RWPE2 (cell line): ENCODE measurements at regions not wholly inside any gene's neighbourhood (a gene's known extent, or its start where the extent isn't known, plus 50 kb on each side); places are given as distances from the start of the nearest gene placed in this dataset.

Source experiments
- ATAC-seq: fragments of 200-7000 bp; cut with Tn5 transposase; 3 replicates; pipeline ENCODE4 v1.9.1; 2021; ENCODE audit warnings: low read depth
- DNase-seq: peaks from one replicate; pipeline ENCODE4 v3.0.0-alpha.2; 2020; ENCODE audit warnings: low spot score
- H3K27ac ChIP-seq: fragments of 450-650 bp; 2 replicates; pipeline ENCODE4 v1.5.1; 2017; ENCODE audit warnings: mild to moderate bottlenecking; ENCODE audit not compliant: poor library complexity, severe bottlenecking
- H3K27me3 ChIP-seq: fragments of 250-450 bp; sonication (Bioruptor Pico); 2 replicates; pipeline ENCODE4 v1.5.1; 2021; ENCODE audit warnings: mild to moderate bottlenecking, moderate library complexity; ENCODE audit not compliant: insufficient read depth, poor library complexity, severe bottlenecking
- H3K36me3 ChIP-seq: fragments of 250-450 bp; sonication (Bioruptor Pico); 2 replicates; pipeline ENCODE4 v1.5.1; 2020; ENCODE audit warnings: low read depth, mild to moderate bottlenecking, moderate library complexity
- H3K4me1 ChIP-seq: fragments of 250-450 bp; sonication (Bioruptor Pico); 2 replicates; pipeline ENCODE4 v1.5.1; 2021; ENCODE audit warnings: mild to moderate bottlenecking, moderate library complexity; ENCODE audit not compliant: insufficient read depth, poor library complexity, severe bottlenecking
- H3K4me3 ChIP-seq: fragments of 250-450 bp; sonication (Bioruptor Pico); 2 replicates; pipeline ENCODE4 v1.5.1; 2021; ENCODE audit warnings: mild to moderate bottlenecking, moderate library complexity; ENCODE audit not compliant: severe bottlenecking
- H3K9me3 ChIP-seq: fragments of 250-450 bp; sonication (Bioruptor Pico); 2 replicates; pipeline ENCODE4 v1.5.1; 2021; ENCODE audit warnings: mild to moderate bottlenecking, moderate library complexity; ENCODE audit not compliant: severe bottlenecking
- CTCF ChIP-seq: fragments of 450-650 bp; IDR thresholded peaks from one replicate; pipeline ENCODE4 v1.5.1; 2017; ENCODE audit warnings: mild to moderate bottlenecking, moderate library complexity; ENCODE audit not compliant: poor library complexity, severe bottlenecking

DNA sequence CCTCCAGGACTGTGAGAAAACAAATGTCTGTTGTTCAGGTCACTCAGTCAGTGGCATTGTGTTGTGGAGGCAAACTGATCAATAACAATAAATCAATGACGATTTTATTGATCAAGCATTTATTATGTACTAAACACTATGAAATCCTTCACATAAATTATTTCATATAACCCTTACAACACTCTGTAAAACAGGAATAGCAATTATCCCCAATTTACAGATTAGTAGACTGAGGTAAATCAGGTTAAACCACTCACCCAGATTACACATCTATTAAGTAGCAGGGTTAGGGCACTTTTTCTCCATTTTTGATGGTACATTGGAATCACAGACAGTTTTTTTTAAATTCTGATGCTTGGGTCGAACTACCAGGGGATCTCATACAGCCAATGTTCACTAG, 372.8 kb upstream of the MAF start:
- DNase-seq (no peak), ATAC-seq (no peak)
- Histone ChIP-seq H3K27me3 (no peaks in the 10 kb centered on the region), H3K27ac (no peak overlapping the region), H3K36me3 (no peaks in the 10 kb centered on the region), H3K4me1 (no peaks in the 10 kb centered on the region), H3K9me3 (no peaks in the 10 kb centered on the region), H3K4me3 (no peak overlapping the region)
- no peak for TF ChIP-seq CTCF

DNA sequence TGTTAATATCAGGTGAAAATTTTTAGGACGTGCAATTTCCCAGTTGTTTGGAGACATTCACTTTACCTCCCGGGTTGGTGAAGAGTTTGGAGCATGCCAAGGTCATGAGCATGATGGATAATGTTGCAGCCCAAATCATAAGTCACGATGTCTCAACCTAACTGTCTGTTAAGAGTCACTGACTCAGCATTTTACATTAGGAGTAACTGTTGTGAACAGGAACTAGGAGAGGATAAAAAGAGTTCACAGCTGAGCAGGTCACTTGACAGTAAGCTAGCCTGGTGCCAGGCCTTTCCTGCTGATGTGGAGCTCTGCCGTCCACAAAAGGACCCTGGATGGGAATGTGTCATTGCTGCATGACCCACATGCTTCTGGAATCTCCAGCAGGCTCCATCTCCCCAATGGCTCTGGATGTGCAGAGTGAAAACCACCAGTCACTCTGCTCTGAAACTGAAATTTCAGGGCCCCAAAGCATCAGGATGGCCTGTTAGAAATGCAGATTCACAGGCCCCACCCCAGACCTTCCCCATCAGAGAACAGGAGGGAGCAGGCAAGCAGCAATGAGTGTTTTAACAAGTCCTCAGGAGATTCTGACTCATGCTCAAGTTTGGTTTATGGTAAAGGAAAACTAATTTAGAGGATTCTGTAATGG, 371.6 kb upstream of the MAF start:
- no peaks in the 10 kb centered on the region for H3K9me3 ChIP-seq
- no peak overlapping the region for H3K4me3 ChIP-seq
- H3K36me3 ChIP-seq = no peaks in the 10 kb centered on the region
- H3K4me1 ChIP-seq = no peaks in the 10 kb centered on the region
- ATAC-seq (no peak), DNase-seq (no peak)
- no peak for TF ChIP-seq CTCF
- H3K27me3 ChIP-seq = no peaks in the 10 kb centered on the region
- H3K27ac ChIP-seq = no peak overlapping the region

GRCh38 chr16:79971237-79971572, 370.7 kb upstream of the MAF start:
- H3K27me3 ChIP-seq = no peaks in the 10 kb centered on the region
- no peaks in the 10 kb centered on the region for H3K4me1 ChIP-seq
- no peak for TF ChIP-seq CTCF
- ATAC-seq = no peak
- H3K4me3 ChIP-seq = no peak overlapping the region
- no peaks in the 10 kb centered on the region for H3K9me3 ChIP-seq
- DNase-seq = no peak
- no peaks in the 10 kb centered on the region for H3K36me3 ChIP-seq
- H3K27ac ChIP-seq = no peak overlapping the region

GRCh38 chr16:79970551-79971236, 370.2 kb upstream of the MAF start:
- H3K4me3 ChIP-seq = no peak overlapping the region
- TF ChIP-seq CTCF = no peak
- ATAC-seq (no peak), DNase-seq (no peak)
- no peaks in the 10 kb centered on the region for H3K36me3 ChIP-seq
- H3K27me3 ChIP-seq = no peaks in the 10 kb centered on the region
- no peaks in the 10 kb centered on the region for H3K9me3 ChIP-seq
- no peaks in the 10 kb centered on the region for H3K4me1 ChIP-seq
- H3K27ac ChIP-seq = no peak overlapping the region

GRCh38 chr16:79970087-79970486, 369.6 kb upstream of the MAF start:
- H3K36me3 ChIP-seq = no peaks in the 10 kb centered on the region
- H3K27ac ChIP-seq = no peak overlapping the region
- DNase-seq (no peak), ATAC-seq (no peak)
- no peak for TF ChIP-seq CTCF
- H3K4me1 ChIP-seq = no peaks in the 10 kb centered on the region
- no peak overlapping the region for H3K4me3 ChIP-seq
- no peaks in the 10 kb centered on the region for H3K9me3 ChIP-seq
- no peaks in the 10 kb centered on the region for H3K27me3 ChIP-seq
